GM12878 (cell line): ENCODE measurements at regions not wholly inside any gene's neighbourhood (a gene's known extent, or its start where the extent isn't known, plus 50 kb on each side); places are given as distances from the start of the nearest gene placed in this dataset.
A peak's percentile ranks its signal among the peaks of the same experiment; 100 is the strongest.

Experiments
- BHLHE40 ChIP-seq, 2 experiments: fragments of 450-650 bp in 1 of 2; IDR thresholded peaks; 2 replicates each; pipeline ENCODE4 v1.6.1; 2011 to 2017; ENCODE audit warnings: low read depth in 2 of 2, borderline replicate concordance in 1 of 2, improper control_type of control experiment in 1 of 2, low read length in 1 of 2, mild to moderate bottlenecking in 1 of 2
- IKZF2 ChIP-seq, 2 experiments: fragments of 450-650 bp; IDR thresholded peaks; 2 replicates each; pipeline ENCODE4 v1.6.1; 2017; ENCODE audit warnings: mild to moderate bottlenecking in 2 of 2, moderate library complexity in 2 of 2
- MYB ChIP-seq: fragments of 150-350 bp; IDR thresholded peaks from 2 replicates; pipeline ENCODE4 v1.6.1; 2014; ENCODE audit warnings: mild to moderate bottlenecking, low read depth, low read length, borderline replicate concordance
- SIX5 ChIP-seq: IDR thresholded peaks from 2 replicates; pipeline ENCODE4 v1.6.1; 2011; ENCODE audit warnings: mild to moderate bottlenecking, low read depth, low read length, moderate library complexity; ENCODE audit not compliant: severe bottlenecking
- WRNIP1 ChIP-seq: IDR thresholded peaks from 2 replicates; pipeline ENCODE4 v1.6.1; 2011; ENCODE audit warnings: low read depth, low read length, improper control_type of control experiment, borderline replicate concordance
- ZNF207 ChIP-seq: fragments of 450-650 bp; IDR thresholded peaks from 2 replicates; pipeline ENCODE4 v1.6.1; 2014; ENCODE audit warnings: antibody characterized with exemption, mild to moderate bottlenecking, borderline replicate concordance
- ZNF217 ChIP-seq: fragments of 450-650 bp; IDR thresholded peaks from 2 replicates; pipeline ENCODE4 v1.6.1; 2017; ENCODE audit warnings: antibody characterized with exemption, mild to moderate bottlenecking
- TF ChIP-seq, protein P1 (sequence below): fragments of 450-650 bp; formaldehyde crosslinking; IDR thresholded peaks from 2 replicates; pipeline ENCODE4 v1.4.0; 2020; ENCODE audit warnings: mild to moderate bottlenecking, moderate library complexity
- TF ChIP-seq, protein P2 (sequence below): IDR thresholded peaks from 2 replicates; pipeline ENCODE4 v1.6.1; 2011; ENCODE audit warnings: low read depth, low read length, improper control_type of control experiment, borderline replicate concordance

- TF ChIP-seq SIX5 (no peak), ZNF207 (no peak), WRNIP1 (no peak), ZNF217 (peak; percentile 33; the same call in 1 of the 2 replicates), IKZF2 (IDR thresholded peaks at IDR 0.05) (peak in 1 of 2 experiments; percentile 12; a peak in 1 of 4 replicates), MYB (no peak), BHLHE40 (IDR thresholded peaks at IDR 0.05; ENCODE audit: borderline replicate concordance in 1 of 2, low read depth in 2 of 2, low read length in 1 of 2) (0 out of 4 replicates have a peak, but pooled peaks of 1 of the 2 experiments have one; percentile 22)
- TF ChIP-seq, protein P1, sequence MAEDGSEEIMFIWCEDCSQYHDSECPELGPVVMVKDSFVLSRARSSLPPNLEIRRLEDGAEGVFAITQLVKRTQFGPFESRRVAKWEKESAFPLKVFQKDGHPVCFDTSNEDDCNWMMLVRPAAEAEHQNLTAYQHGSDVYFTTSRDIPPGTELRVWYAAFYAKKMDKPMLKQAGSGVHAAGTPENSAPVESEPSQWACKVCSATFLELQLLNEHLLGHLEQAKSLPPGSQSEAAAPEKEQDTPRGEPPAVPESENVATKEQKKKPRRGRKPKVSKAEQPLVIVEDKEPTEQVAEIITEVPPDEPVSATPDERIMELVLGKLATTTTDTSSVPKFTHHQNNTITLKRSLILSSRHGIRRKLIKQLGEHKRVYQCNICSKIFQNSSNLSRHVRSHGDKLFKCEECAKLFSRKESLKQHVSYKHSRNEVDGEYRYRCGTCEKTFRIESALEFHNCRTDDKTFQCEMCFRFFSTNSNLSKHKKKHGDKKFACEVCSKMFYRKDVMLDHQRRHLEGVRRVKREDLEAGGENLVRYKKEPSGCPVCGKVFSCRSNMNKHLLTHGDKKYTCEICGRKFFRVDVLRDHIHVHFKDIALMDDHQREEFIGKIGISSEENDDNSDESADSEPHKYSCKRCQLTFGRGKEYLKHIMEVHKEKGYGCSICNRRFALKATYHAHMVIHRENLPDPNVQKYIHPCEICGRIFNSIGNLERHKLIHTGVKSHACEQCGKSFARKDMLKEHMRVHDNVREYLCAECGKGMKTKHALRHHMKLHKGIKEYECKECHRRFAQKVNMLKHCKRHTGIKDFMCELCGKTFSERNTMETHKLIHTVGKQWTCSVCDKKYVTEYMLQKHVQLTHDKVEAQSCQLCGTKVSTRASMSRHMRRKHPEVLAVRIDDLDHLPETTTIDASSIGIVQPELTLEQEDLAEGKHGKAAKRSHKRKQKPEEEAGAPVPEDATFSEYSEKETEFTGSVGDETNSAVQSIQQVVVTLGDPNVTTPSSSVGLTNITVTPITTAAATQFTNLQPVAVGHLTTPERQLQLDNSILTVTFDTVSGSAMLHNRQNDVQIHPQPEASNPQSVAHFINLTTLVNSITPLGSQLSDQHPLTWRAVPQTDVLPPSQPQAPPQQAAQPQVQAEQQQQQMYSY (CRISPR knock-in tag) = no peak
- TF ChIP-seq, protein P2, sequence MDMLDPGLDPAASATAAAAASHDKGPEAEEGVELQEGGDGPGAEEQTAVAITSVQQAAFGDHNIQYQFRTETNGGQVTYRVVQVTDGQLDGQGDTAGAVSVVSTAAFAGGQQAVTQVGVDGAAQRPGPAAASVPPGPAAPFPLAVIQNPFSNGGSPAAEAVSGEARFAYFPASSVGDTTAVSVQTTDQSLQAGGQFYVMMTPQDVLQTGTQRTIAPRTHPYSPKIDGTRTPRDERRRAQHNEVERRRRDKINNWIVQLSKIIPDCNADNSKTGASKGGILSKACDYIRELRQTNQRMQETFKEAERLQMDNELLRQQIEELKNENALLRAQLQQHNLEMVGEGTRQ = no peak
- TF ChIP-seq, all 136 proteins: peak for 6
These were observed 524.0 kb downstream of the SOX11 start (continued) for GRCh38 chr2:6216234-6216633.
